Right cardiac atrium (tissue), 5 donors: ENCODE measurements at regions not wholly inside any gene's neighbourhood (a gene's known extent, or its start where the extent isn't known, plus 50 kb on each side); places are given as distances from the start of the nearest gene placed in this dataset.
"Not testable (repeated sequence)": the region's sequence is repeated elsewhere in the genome, so short reads cannot be mapped to it uniquely, and the experiment has no call there.

ENCODE experiments used
- ATAC-seq, 2 donors: fragments of 200-7000 bp; cut with Tn5 transposase; one replicate each; pipeline versions ENCODE4 v1.8.0 to v1.9.1; 2020; ENCODE audit warnings: moderate library complexity in 2 of 2, mild to moderate bottlenecking in 1 of 2
- DNase-seq, 3 donors: peaks; one replicate each; pipeline ENCODE4 v3.0.0-alpha.2; 2020
- H3K27ac ChIP-seq: one replicate; pipeline ENCODE4 v1.5.1; 2013; ENCODE audit warnings: mild to moderate bottlenecking, low read length, control low read depth, moderate library complexity
- H3K27me3 ChIP-seq: one replicate; pipeline ENCODE4 v1.6.1; 2013; ENCODE audit not compliant: control insufficient read depth, insufficient read depth
- H3K4me1 ChIP-seq: one replicate; pipeline ENCODE4 v1.6.1; 2013; ENCODE audit warnings: low read length; ENCODE audit not compliant: control insufficient read depth, insufficient read depth
- H3K4me3 ChIP-seq: one replicate; pipeline ENCODE4 v1.5.1; 2013; ENCODE audit warnings: low read length, control low read depth
- H3K9me3 ChIP-seq: one replicate; pipeline ENCODE4 v1.6.1; 2013; ENCODE audit warnings: low read length; ENCODE audit not compliant: control insufficient read depth
- WGBS: extraction: QIAGEN DNeasy Blood & Tissue Kit; methylation state at CpG from one replicate; pipeline ENCODE4 v1.1.7; 2013; 5-methylcytosine and 5-hydroxymethylcytosine counted together
- intact Hi-C, 4 donors: fragments of 100-400 bp; cut with DNase I; formaldehyde crosslinking; loops; one replicate each; pipeline versions ENCODE4 v1.11.0 to v1.14.0; 2022 to 2023
- donor health status: healthy with polysubstance abuse.
- donor health status: DM: no; HTN: yes; CAD: no.
- donor health status: DM: no; HTN: no; CAD: no.
- donor health status: DM: no; HTN: yes; CAD: no; lungs with severe emphysema.
- donor health status: DM: yes; HTN: yes; CAD: no.

DNA sequence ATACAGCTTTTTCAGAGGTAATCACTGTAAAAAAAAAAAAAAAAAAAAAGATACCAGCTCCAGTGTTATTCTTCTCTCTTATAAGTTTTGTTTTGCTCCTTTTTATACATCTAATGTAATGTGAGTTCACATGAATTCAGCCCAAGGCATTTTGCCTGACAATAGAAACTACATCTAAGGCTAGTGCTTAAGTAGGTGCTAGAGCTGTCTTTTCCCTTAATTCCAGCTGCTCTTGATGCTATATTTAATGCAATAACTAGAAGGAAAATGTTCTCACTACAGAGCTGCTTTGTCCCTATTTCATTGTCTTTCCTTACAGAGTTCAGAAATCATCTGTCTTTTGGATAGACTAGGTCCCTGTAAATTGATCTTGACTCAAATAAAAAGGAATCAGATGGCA is 150.1 kb downstream of the NAA11 start:
- Histone ChIP-seq H3K4me3 (no peak overlapping the region), H3K27ac (no peak overlapping the region), H3K9me3 (no peaks in the 10 kb centered on the region), H3K4me1 (no peaks in the 10 kb centered on the region), H3K27me3 (no peaks in the 10 kb centered on the region)
- DNase-seq (no peak), ATAC-seq (no peak)
- intact Hi-C loops = no loop called here

DNA sequence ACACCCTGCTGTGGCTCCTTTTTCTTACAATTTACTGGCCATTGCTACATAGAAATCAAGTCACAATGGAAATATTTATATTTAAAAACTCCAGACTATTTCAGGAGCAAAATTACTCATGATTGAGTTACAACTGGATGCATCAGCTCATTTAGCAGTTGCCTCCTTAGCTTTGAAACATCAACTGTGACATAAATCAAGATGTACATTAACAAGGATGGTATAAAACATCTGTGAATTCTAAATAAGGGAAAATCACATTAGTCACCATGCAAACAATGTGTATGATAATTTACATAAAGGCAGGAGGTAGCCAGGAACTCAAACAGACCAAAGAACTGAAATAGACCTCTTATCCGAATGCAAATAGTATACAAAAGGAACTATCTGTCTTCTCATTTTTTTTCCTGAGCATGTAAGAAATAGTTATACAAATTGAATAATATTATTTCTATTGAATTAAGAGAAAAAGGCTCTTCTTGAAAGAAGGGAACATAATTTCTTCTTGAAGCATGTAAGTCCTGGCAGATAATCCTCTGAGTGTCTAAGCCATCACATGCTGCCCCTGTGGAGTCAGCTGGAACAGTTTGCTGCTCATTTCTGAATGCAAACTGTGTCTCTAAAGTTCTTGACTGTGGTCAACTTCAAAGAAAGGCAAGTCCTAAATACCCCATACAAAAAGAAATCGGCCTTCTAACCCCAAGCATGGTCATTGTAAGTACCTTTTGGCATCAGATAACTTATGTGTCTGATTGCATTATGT is 151.2 kb downstream of the NAA11 start:
- intact Hi-C loops = no loop called here
- 81% methylated on average over 2 of the region's 2 CpGs for WGBS
- DNase-seq (no peak), ATAC-seq (no peak)
- Histone ChIP-seq H3K9me3 (no peaks in the 10 kb centered on the region), H3K4me1 (no peaks in the 10 kb centered on the region), H3K27ac (no peak overlapping the region), H3K4me3 (no peak overlapping the region), H3K27me3 (no peaks in the 10 kb centered on the region)

DNA sequence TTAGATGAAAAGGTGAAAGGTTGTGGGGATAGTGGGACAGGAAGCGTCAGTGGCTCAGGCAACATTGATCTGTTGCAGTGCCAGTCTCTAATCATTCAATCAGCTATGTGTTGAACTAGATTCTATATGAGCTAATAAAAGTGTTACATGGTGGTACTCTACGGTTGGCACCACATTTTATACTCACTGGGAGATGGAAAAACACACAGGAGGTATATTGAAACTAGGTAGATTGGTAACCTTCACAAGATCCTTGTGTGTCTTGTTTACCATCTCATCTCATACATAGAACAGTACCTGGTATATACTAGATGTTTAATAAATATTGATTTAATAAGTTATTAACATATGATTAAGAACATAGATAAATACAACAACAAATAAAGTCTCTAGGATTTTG is 152.7 kb downstream of the NAA11 start:
- no peaks in the 10 kb centered on the region for H3K9me3 ChIP-seq
- H3K4me3 ChIP-seq = no peak overlapping the region
- intact Hi-C loops = no loop called here
- no peak for ATAC-seq
- no peaks in the 10 kb centered on the region for H3K27me3 ChIP-seq
- no peak for DNase-seq
- H3K27ac ChIP-seq = no peak overlapping the region
- H3K4me1 ChIP-seq = no peaks in the 10 kb centered on the region
- WGBS = 83% methylated on average over 2 of the region's 2 CpGs

DNA sequence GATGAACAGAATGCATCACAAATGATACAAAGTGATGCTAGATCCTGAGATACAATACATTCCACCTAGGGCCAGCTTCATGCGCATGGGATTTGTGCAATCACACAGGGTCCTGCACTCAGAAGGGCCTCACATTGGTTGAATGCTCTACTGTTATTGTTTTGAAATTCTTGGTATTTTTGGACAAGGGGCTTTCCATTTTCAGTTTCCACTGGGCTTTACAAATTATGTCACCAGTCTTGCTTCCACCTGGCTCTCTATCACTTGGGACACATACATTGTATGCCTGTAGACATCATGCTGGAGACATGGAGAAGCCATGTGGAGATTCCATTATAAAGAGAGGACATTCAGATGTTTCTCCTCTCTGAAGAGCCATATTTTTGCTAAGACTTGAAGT is 155.8 kb downstream of the NAA11 start:
- DNase-seq (no peak), ATAC-seq (no peak)
- H3K4me3 ChIP-seq = no peak overlapping the region
- WGBS = 98% methylated on average over 1 of the region's 1 CpG
- no peaks in the 10 kb centered on the region for H3K27me3 ChIP-seq
- no peaks in the 10 kb centered on the region for H3K4me1 ChIP-seq
- intact Hi-C loops = no loop called here
- H3K27ac ChIP-seq = no peak overlapping the region
- no peaks in the 10 kb centered on the region for H3K9me3 ChIP-seq

DNA sequence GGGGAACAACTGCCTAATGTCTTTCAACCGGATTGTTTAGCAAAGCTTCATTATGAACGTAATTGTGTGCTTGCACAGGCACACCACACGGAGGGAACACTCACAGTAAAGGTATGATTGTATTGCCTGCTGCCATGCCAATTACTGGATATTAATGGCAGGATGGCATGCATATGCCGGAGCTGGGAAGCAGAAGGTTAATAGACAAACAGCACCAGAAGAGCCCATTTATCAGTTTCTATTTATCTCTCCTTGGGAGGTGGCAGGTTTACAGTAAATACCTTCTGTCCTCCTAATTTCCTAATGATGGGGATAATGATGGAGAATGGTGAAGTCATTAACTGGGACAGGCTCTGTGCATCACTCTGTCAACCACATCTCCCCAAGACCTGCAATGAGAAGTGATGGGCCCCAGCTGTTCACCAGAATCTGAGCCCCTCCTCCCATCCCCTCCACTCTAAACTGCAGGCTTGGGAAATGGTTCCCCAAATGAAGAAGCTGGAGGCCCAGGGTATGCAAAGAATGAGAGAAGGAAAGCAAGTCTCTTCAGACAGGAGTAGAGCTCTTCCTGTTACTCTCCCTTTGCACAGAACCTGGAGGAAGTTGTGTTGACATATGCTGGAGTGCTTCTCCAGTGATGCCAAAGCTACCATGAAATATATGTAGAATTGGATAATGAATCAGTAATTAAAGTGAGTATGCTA is 160.8 kb downstream of the NAA11 start:
- DNase-seq (no peak), ATAC-seq (no peak)
- intact Hi-C loops = no loop called here
- no peaks in the 10 kb centered on the region for H3K27me3 ChIP-seq
- 47% methylated on average over 4 of the region's 4 CpGs for WGBS
- no peak overlapping the region for H3K4me3 ChIP-seq
- H3K27ac ChIP-seq = no peak overlapping the region
- H3K9me3 ChIP-seq = no peaks in the 10 kb centered on the region
- H3K4me1 ChIP-seq = no peaks in the 10 kb centered on the region

DNA sequence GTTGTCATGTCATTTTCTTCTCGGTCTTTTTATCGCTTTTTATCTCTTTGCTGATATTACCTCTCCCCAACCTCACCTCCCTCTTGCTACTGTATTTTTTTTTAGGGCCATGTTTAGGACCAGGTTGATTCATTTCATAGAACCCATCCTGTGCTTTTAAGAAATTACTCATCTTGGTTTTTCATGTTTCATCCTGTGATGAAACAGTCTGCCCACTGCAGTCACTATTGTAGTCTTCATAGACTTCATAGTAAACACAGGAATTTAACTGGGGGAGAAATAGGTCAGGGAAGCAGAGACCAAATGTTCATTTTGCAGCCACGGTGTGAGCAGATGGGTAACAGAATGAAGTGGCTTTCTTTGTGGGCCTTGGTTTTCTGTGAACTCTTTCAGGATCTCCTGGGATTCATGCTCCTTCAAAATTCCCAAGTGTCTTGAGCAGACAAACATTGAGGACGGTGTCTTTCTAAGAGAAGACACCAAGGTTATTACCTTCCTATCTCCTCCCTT is 161.8 kb downstream of the NAA11 start:
- no peak for DNase-seq
- H3K27ac ChIP-seq = no peak overlapping the region
- no peaks in the 10 kb centered on the region for H3K27me3 ChIP-seq
- 53% methylated on average over 4 of the region's 4 CpGs for WGBS
- no peaks in the 10 kb centered on the region for H3K9me3 ChIP-seq
- no peaks in the 10 kb centered on the region for H3K4me1 ChIP-seq
- intact Hi-C loops = no loop called here
- H3K4me3 ChIP-seq = no peak overlapping the region
- ATAC-seq = no peak

DNA sequence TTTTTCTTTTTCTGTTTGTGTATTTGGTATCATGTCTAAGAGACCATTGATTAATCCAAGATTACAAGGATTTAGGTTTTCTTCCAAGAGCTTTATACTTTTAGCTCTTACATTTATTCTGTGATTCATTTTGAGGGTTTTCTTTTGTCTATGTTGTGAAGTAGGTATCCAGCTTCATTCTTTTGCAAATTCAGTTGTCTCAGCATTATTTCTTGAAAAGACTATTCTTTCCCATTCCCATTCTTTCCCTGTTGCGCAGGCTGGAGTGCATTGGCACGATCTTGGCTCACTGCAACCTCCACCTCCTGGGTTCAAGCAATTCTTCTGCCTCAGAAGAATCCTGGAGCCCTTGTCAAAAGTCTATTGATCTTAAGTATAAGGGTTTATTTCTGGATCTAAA is 164.9 kb downstream of the NAA11 start:
- Histone ChIP-seq H3K4me3 (no peak overlapping the region), H3K27me3 (no peaks in the 10 kb centered on the region), H3K27ac (no peak overlapping the region), H3K4me1 (no peaks in the 10 kb centered on the region), H3K9me3 (no peaks in the 10 kb centered on the region)
- peak in 1 of 3 donors; percentile 6 for DNase-seq
- WGBS = 93% methylated on average over 2 of the region's 2 CpGs
- intact Hi-C loops = no loop called here
- ATAC-seq = no peak

DNA sequence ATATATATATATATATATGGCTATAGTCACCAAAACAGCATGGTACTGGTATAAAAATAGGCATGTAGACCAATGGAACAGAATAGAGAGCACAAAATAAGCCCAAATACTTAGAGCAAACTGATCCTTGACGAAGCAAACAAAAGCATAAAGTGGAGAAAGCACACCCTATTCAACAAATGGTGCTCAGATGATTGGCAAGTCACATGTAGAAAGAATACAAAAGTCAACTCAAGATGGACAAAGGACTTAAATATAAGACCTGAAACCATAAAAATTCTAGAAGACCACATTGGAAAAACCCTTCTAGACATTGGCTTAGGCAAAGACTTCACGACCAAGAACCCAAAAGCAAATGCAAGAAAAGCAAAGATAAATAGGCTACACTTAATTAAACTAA is 167.2 kb downstream of the NAA11 start:
- 89% methylated on average over 2 of the region's 2 CpGs for WGBS
- H3K9me3 ChIP-seq, DNase-seq, H3K4me1 ChIP-seq, intact Hi-C loops, H3K4me3 ChIP-seq, H3K27me3 ChIP-seq, ATAC-seq, H3K27ac ChIP-seq: not testable (repeated sequence)

DNA sequence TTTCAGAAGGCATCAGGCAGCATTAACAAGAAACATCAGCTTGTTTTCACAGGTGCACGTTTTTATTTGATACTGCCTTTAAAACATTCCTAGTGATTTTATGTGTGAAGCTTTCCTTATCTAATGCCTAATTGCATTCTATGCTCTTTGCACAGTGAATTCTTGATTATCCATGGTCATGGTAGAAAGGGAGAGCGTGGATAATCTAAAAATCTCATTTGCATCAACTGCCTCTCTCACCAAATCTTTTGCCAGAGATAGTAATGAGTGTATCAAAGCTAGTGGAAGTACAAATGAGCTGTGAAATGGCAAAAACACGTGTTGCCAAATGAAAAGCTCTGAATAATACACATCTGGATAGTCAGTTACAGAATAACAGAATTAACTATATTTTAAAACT is 170.5 kb downstream of the NAA11 start:
- Histone ChIP-seq H3K27ac (no peak overlapping the region), H3K4me3 (no peak overlapping the region), H3K27me3 (no peaks in the 10 kb centered on the region), H3K4me1 (no peaks in the 10 kb centered on the region), H3K9me3 (no peaks in the 10 kb centered on the region)
- WGBS = 61% methylated on average over 3 of the region's 3 CpGs
- DNase-seq (no peak), ATAC-seq (no peak)
- intact Hi-C loops = no loop called here

DNA sequence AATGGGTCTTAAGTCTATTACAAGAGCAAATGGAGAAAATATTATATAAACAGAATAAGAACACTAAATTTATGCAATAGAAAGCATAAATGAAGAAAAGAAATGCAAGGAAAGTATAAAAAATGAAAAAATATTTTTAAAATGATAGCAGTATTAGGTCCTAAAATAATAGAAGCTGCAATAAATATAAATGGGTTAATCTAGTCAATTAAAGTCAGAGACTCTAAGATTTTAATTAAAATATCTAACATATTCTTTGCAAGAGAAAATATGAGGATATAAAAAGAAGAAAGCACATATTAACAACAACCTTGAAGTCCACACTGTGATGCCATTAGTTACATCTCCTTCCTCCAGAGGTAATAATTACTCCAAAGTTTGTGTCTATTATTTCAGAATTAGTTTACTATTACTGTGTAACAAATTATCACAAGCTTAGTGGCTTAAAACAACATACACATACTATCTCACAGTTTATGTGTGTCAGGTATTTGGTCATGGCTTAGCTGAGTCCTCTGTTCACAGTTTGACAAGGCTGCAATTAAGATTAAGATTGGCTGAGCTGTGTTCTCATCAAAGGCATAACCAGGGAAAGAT is 174.9 kb downstream of the NAA11 start:
- H3K4me1 ChIP-seq = no peaks in the 10 kb centered on the region
- H3K27ac ChIP-seq = no peak overlapping the region
- intact Hi-C loops = no loop called here
- DNase-seq (no peak), ATAC-seq (no peak)
- no peak overlapping the region for H3K4me3 ChIP-seq
- H3K9me3 ChIP-seq = no peaks in the 10 kb centered on the region
- no peaks in the 10 kb centered on the region for H3K27me3 ChIP-seq

DNA sequence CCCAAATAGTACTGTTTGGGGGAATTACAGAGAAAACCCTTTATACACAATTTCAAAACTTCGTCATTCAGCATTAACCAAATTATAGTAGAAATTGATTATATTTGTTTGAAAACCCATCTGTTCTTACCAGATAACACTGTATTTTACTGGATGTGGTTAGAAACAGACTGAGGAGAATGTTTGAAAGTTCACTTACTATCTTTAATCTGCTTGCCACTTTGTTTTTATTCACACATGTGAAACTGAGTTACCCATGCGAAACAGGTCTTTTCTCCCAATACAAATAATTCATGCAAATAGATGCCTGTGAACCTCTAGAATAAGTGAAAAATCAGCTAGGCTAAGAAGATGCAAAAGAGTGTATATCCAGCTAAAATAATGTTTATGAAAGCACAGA is 177.5 kb downstream of the NAA11 start:
- intact Hi-C loops = no loop called here
- 85% methylated on average over 2 of the region's 2 CpGs for WGBS
- no peaks in the 10 kb centered on the region for H3K9me3 ChIP-seq
- no peak for DNase-seq
- H3K4me1 ChIP-seq = no peaks in the 10 kb centered on the region
- no peak overlapping the region for H3K27ac ChIP-seq
- no peak overlapping the region for H3K4me3 ChIP-seq
- H3K27me3 ChIP-seq = no peaks in the 10 kb centered on the region
- ATAC-seq = no peak
